ENCODE measurements at regions not wholly inside any gene's neighbourhood (a gene's known extent, or its start where the extent isn't known, plus 50 kb on each side); places are given as distances from the start of the nearest gene placed in this dataset.
"Not testable (repeated sequence)": the region's sequence is repeated elsewhere in the genome, so short reads cannot be mapped to it uniquely, and the experiment has no call there.

GRCh38 chr5:117357886-117358285 lies 783.3 kb upstream of the SEMA6A start:
- no peak overlapping the region for H3K4me3 ChIP-seq (ENCODE audit: low read depth, low read length)
- TF ChIP-seq CTCF (IDR thresholded peaks at IDR 0.05; ENCODE audit: low read depth, low read length): no peak

- TF ChIP-seq CTCF (IDR thresholded peaks at IDR 0.05; ENCODE audit: low read depth, low read length): no peak
- no peak overlapping the region for H3K4me3 ChIP-seq (ENCODE audit: low read depth, low read length)
These were observed 772.7 kb upstream of the SEMA6A start for GRCh38 chr5:117347280-117347679.

GRCh38 chr5:117343726-117344125 lies 769.1 kb upstream of the SEMA6A start:
- not testable (repeated sequence) for H3K4me3 ChIP-seq (ENCODE audit: low read depth, low read length)

- no peak for TF ChIP-seq CTCF (IDR thresholded peaks at IDR 0.05; ENCODE audit: low read depth, low read length)
- no peak overlapping the region for H3K4me3 ChIP-seq (ENCODE audit: low read depth, low read length)
These were observed 762.6 kb upstream of the SEMA6A start for GRCh38 chr5:117337064-117337749.

- TF ChIP-seq CTCF (IDR thresholded peaks at IDR 0.05; ENCODE audit: low read depth, low read length): no peak
- no peak overlapping the region for H3K4me3 ChIP-seq (ENCODE audit: low read depth, low read length)
These were observed 761.6 kb upstream of the SEMA6A start for GRCh38 chr5:117336208-117336607.

GRCh38 chr5:117333011-117333410 lies 758.4 kb upstream of the SEMA6A start:
- no peak overlapping the region for H3K4me3 ChIP-seq (ENCODE audit: low read depth, low read length)
- no peak for TF ChIP-seq CTCF (IDR thresholded peaks at IDR 0.05; ENCODE audit: low read depth, low read length)

GRCh38 chr5:117332341-117332740 lies 757.7 kb upstream of the SEMA6A start:
- no peak for TF ChIP-seq CTCF (IDR thresholded peaks at IDR 0.05; ENCODE audit: low read depth, low read length)
- no peak overlapping the region for H3K4me3 ChIP-seq (ENCODE audit: low read depth, low read length)

GRCh38 chr5:117327511-117327910 lies 752.9 kb upstream of the SEMA6A start:
- H3K4me3 ChIP-seq (ENCODE audit: low read depth, low read length): no peak overlapping the region
- no peak for TF ChIP-seq CTCF (IDR thresholded peaks at IDR 0.05; ENCODE audit: low read depth, low read length)

All from WI38 (cell line).